GM18517 (cell line): ENCODE measurements at regions not wholly inside any gene's neighbourhood (a gene's known extent, or its start where the extent isn't known, plus 50 kb on each side); places are given as distances from the start of the nearest gene placed in this dataset.

ENCODE experiments used
- ATAC-seq: cut with Tn5 transposase; IDR thresholded peaks from one replicate; pipeline ENCODE4 v1.9.1; 2021; ENCODE audit warnings: mild to moderate bottlenecking, moderate library complexity; ENCODE audit not compliant: unreplicated experiment

GRCh38 chr7:10913457-10913856, 60.2 kb upstream of the PHF14 start:
- no peak for ATAC-seq

DNA sequence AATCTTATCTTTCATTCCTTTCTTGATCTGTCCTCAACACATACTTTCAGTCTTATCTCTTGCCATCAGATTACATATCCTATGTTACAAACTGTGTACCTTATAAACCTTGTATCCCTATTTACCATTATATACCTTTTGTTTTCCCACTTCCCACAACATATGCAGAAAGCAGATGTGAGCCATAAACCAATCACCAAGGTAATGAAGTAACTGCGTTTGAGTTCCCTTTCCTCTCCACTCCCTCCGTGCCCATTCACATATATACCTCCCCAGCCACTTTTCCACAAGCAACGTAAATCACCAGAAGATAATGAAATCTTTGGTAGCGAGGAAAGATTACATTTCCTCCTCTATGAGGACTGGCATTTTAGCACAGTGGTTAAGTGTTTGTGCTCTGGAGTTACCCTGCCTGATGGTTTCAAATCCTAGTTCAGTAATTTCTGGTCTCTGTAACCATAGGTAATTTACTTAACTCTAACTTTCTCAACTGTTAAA, 55.5 kb upstream of the PHF14 start:
- no peak for ATAC-seq

GRCh38 chr7:10919923-10920322, 53.7 kb upstream of the PHF14 start:
- no peak for ATAC-seq
